Upper lobe of left lung (tissue), 4 donors: ENCODE measurements at regions not wholly inside any gene's neighbourhood (a gene's known extent, or its start where the extent isn't known, plus 50 kb on each side); places are given as distances from the start of the nearest gene placed in this dataset.

ENCODE experiments used
- CTCF ChIP-seq, 6 experiments: fragments of 450-650 bp in 4 of 6; fragments of 200-600 bp in 2 of 6; sonication (generic) in 2 of 6; IDR thresholded peaks; one replicate each; pipeline ENCODE4 v1.5.1; 2016 to 2019; ENCODE audit warnings: antibody characterized with exemption in 6 of 6
- POLR2A ChIP-seq, 4 donors: fragments of 450-650 bp; IDR thresholded peaks; one replicate each; pipeline ENCODE4 v1.5.1; 2016 to 2017; ENCODE audit warnings: antibody characterized with exemption in 4 of 4, mild to moderate bottlenecking in 2 of 4
- POLR2AphosphoS5 ChIP-seq, 2 donors: sonication (generic); formaldehyde crosslinking; IDR thresholded peaks; one replicate each; pipeline ENCODE4 v1.5.1; 2017; ENCODE audit warnings: antibody characterized with exemption in 2 of 2

- TF ChIP-seq CTCF (IDR thresholded peaks at IDR 0.05) (no peak), POLR2A (IDR thresholded peaks at IDR 0.05) (no peak), POLR2AphosphoS5 (IDR thresholded peaks at IDR 0.05) (no peak)
These were observed 118.9 kb upstream of the MBNL1 start for GRCh38 chr3:152149832-152150231.
